H4 (cell line): ENCODE measurements at regions not wholly inside any gene's neighbourhood (a gene's known extent, or its start where the extent isn't known, plus 50 kb on each side); places are given as distances from the start of the nearest gene placed in this dataset.
"Not testable (repeated sequence)": the region's sequence is repeated elsewhere in the genome, so short reads cannot be mapped to it uniquely, and the experiment has no call there.

ENCODE experiments used
- DNase-seq: peaks from one replicate; pipeline ENCODE4 v3.0.0-alpha.2; 2015; ENCODE audit warnings: low spot score

GRCh38 chrX:437661-438390 is 51.1 kb upstream of the PPP2R3B start:
- DNase-seq = no peak

- no peak for DNase-seq
Measured at GRCh38 chrX:439241-439640, 52.5 kb upstream of the PPP2R3B start.

GRCh38 chrX:439719-440118 is 53.0 kb upstream of the PPP2R3B start:
- DNase-seq = no peak

GRCh38 chrX:440636-441035 is 53.9 kb upstream of the PPP2R3B start:
- no peak for DNase-seq

- no peak for DNase-seq
Measured at GRCh38 chrX:443536-444210, 57.0 kb upstream of the PPP2R3B start.

GRCh38 chrX:444305-444704 is 57.6 kb upstream of the PPP2R3B start:
- no peak for DNase-seq

- DNase-seq = no peak
Measured at GRCh38 chrX:445727-446126, 59.0 kb upstream of the PPP2R3B start.

GRCh38 chrX:446245-446644 is 59.5 kb upstream of the PPP2R3B start:
- no peak for DNase-seq

- DNase-seq = no peak
Measured at GRCh38 chrX:447052-447451, 60.3 kb upstream of the PPP2R3B start.

- not testable (repeated sequence) for DNase-seq
Measured at GRCh38 chrX:451750-452149, 65.0 kb upstream of the PPP2R3B start.

GRCh38 chrX:452598-452997 is 65.9 kb upstream of the PPP2R3B start:
- no peak for DNase-seq

- DNase-seq = not testable (repeated sequence)
Measured at GRCh38 chrX:454514-454913, 67.8 kb upstream of the PPP2R3B start.

GRCh38 chrX:455199-455598 is 68.5 kb upstream of the PPP2R3B start:
- DNase-seq = no peak

GRCh38 chrX:455673-456072 is 69.0 kb upstream of the PPP2R3B start:
- DNase-seq = no peak

- no peak for DNase-seq
Measured at GRCh38 chrX:456146-456545, 69.4 kb upstream of the PPP2R3B start.

GRCh38 chrX:456551-457291 is 70.0 kb upstream of the PPP2R3B start:
- no peak for DNase-seq

- DNase-seq = no peak
Measured at GRCh38 chrX:457292-457679, 70.6 kb upstream of the PPP2R3B start.

- no peak for DNase-seq
Measured at GRCh38 chrX:458631-459061, 71.9 kb upstream of the PPP2R3B start.

- no peak for DNase-seq
Measured at GRCh38 chrX:459611-460010, 72.9 kb upstream of the PPP2R3B start.

GRCh38 chrX:460116-460515 is 73.4 kb upstream of the PPP2R3B start:
- no peak for DNase-seq

GRCh38 chrX:460823-461640 is 74.3 kb upstream of the PPP2R3B start:
- no peak for DNase-seq

GRCh38 chrX:462853-463252 is 76.1 kb upstream of the PPP2R3B start:
- DNase-seq = no peak
